ENCODE measurements at regions not wholly inside any gene's neighbourhood (a gene's known extent, or its start where the extent isn't known, plus 50 kb on each side); places are given as distances from the start of the nearest gene placed in this dataset.

DNA sequence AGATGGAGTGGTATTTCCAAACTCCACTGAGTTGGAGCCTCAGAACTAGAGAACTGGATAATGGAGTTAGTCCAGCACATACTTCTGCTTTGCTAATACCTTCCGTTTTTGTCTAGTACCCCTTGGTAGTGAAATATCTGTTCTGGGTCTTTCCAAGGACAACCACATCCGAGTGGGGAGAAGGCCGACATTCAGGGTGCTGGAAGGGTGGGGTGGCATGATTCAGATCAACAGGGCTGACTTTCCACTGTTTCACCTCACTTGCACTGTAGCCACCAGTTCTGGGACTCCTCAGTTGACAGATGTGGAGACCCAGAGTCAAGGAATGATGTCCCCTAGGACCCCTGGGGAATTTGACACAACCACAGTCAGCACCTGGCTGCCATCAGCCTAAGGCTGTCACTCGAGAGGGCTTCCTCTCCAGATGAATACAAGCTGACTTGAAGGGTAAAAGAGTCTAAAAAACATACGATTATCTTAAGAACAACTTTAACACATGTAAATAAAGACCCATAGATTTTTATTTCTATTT lies 84.8 kb upstream of the HNF1B start:
- TF ChIP-seq CEBPB (IDR thresholded peaks at IDR 0.05) = no peak
- no peak for TF ChIP-seq CREB1 (IDR thresholded peaks at IDR 0.05; ENCODE audit: low read depth)
- TF ChIP-seq, protein P1, sequence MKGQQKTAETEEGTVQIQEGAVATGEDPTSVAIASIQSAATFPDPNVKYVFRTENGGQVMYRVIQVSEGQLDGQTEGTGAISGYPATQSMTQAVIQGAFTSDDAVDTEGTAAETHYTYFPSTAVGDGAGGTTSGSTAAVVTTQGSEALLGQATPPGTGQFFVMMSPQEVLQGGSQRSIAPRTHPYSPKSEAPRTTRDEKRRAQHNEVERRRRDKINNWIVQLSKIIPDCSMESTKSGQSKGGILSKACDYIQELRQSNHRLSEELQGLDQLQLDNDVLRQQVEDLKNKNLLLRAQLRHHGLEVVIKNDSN (IDR thresholded peaks at IDR 0.05) = no peak
- no peak for TF ChIP-seq TAF1 (IDR thresholded peaks at IDR 0.05; ENCODE audit: low read depth)
- TF ChIP-seq, protein P2, sequence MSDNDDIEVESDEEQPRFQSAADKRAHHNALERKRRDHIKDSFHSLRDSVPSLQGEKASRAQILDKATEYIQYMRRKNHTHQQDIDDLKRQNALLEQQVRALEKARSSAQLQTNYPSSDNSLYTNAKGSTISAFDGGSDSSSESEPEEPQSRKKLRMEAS (IDR thresholded peaks at IDR 0.05) = no peak
- TF ChIP-seq YY1 (IDR thresholded peaks at IDR 0.05; ENCODE audit: low read depth) = no peak
- no peak for TF ChIP-seq NFIC (IDR thresholded peaks at IDR 0.05)
- TF ChIP-seq, protein P3, sequence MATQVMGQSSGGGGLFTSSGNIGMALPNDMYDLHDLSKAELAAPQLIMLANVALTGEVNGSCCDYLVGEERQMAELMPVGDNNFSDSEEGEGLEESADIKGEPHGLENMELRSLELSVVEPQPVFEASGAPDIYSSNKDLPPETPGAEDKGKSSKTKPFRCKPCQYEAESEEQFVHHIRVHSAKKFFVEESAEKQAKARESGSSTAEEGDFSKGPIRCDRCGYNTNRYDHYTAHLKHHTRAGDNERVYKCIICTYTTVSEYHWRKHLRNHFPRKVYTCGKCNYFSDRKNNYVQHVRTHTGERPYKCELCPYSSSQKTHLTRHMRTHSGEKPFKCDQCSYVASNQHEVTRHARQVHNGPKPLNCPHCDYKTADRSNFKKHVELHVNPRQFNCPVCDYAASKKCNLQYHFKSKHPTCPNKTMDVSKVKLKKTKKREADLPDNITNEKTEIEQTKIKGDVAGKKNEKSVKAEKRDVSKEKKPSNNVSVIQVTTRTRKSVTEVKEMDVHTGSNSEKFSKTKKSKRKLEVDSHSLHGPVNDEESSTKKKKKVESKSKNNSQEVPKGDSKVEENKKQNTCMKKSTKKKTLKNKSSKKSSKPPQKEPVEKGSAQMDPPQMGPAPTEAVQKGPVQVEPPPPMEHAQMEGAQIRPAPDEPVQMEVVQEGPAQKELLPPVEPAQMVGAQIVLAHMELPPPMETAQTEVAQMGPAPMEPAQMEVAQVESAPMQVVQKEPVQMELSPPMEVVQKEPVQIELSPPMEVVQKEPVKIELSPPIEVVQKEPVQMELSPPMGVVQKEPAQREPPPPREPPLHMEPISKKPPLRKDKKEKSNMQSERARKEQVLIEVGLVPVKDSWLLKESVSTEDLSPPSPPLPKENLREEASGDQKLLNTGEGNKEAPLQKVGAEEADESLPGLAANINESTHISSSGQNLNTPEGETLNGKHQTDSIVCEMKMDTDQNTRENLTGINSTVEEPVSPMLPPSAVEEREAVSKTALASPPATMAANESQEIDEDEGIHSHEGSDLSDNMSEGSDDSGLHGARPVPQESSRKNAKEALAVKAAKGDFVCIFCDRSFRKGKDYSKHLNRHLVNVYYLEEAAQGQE (IDR thresholded peaks at IDR 0.05; ENCODE audit: low read depth) = no peak
- no peak for TF ChIP-seq TCF12 (IDR thresholded peaks at IDR 0.05; ENCODE audit: low read depth)

DNA sequence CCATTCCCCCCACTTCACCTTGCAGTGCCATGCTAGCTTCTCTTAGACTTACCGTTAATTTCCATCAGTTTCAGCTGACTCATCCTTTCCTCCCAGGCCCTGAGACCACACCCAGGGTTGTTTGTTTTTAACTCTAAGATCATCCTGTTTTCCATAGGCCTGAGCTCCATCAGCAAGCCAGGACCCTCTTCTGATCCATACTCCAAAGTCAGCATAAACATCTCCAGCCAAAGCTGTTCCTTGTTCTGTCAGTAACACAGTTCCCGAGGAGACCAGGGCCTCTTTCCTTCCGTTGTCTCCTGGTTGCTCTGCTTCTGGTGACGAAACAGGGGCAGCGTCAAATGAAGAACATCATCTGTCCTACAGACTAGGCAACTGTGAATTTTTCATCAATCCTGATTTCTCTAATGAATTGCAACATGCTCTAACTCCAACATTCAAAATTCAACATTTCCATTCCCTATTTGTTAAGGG lies 83.8 kb upstream of the HNF1B start:
- TF ChIP-seq RAD21 (IDR thresholded peaks at IDR 0.05; ENCODE audit: low read depth) (no peak), YY1 (IDR thresholded peaks at IDR 0.05; ENCODE audit: low read depth) (no peak), TAF1 (IDR thresholded peaks at IDR 0.05; ENCODE audit: low read depth) (no peak), TCF12 (IDR thresholded peaks at IDR 0.05; ENCODE audit: low read depth) (no peak), CREB1 (IDR thresholded peaks at IDR 0.05; ENCODE audit: low read depth) (no peak), EP300 (IDR thresholded peaks at IDR 0.05; ENCODE audit: borderline replicate concordance) (no peak), NFIC (IDR thresholded peaks at IDR 0.05) (no peak), FOXM1 (IDR thresholded peaks at IDR 0.05; ENCODE audit: borderline replicate concordance, low read depth) (no peak), TEAD4 (IDR thresholded peaks at IDR 0.05) (no peak), ZBTB7A (IDR thresholded peaks at IDR 0.05; ENCODE audit: low read depth) (no peak), CEBPB (IDR thresholded peaks at IDR 0.05) (no peak), EGR1 (IDR thresholded peaks at IDR 0.05) (no peak)
- TF ChIP-seq, protein P1 (IDR thresholded peaks at IDR 0.05) = no peak
- TF ChIP-seq, protein P3 (IDR thresholded peaks at IDR 0.05; ENCODE audit: low read depth) = no peak
- TF ChIP-seq, protein P2 (IDR thresholded peaks at IDR 0.05) = no peak

DNA sequence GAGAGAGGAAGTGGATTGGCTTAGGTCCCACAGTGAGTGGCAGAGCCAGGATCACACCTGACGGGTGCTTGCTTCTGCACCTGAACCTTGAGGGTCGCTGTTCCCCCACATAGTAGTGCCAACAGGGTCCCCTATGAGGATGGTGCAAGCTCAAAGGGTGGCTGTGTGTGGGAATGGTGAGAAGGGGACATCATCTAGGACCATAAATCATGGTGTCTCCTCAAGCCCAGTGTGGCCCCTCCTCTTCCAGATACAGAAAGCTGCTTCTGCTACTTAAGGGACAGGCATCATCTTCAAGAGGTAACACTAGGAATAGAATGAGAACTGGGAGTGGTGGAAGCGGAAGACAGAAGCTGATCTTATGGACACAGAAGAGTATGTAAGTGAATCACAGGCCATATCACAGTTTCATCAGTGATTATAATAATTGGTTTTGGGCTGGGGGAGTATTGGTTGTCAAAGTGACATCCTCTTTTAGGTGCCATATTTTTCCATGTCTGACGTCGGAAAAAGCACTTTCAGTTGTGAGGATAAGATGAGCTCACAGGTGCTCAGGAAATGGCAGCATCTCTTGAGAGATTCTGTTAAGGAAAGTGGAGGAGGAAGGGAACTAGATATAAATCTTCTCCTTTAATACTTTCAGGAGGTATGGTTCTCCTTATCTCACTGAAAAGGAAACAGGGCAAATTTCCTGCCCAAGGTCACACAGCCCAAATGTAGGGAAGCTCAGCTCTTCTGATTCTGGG lies 83.2 kb upstream of the HNF1B start:
- TF ChIP-seq, protein P2 (IDR thresholded peaks at IDR 0.05) = no peak
- TF ChIP-seq, protein P1 (IDR thresholded peaks at IDR 0.05) = no peak
- no peak for TF ChIP-seq TAF1 (IDR thresholded peaks at IDR 0.05; ENCODE audit: low read depth)
- TF ChIP-seq TCF12 (IDR thresholded peaks at IDR 0.05; ENCODE audit: low read depth) = no peak
- TF ChIP-seq CREB1 (IDR thresholded peaks at IDR 0.05; ENCODE audit: low read depth) = no peak

DNA sequence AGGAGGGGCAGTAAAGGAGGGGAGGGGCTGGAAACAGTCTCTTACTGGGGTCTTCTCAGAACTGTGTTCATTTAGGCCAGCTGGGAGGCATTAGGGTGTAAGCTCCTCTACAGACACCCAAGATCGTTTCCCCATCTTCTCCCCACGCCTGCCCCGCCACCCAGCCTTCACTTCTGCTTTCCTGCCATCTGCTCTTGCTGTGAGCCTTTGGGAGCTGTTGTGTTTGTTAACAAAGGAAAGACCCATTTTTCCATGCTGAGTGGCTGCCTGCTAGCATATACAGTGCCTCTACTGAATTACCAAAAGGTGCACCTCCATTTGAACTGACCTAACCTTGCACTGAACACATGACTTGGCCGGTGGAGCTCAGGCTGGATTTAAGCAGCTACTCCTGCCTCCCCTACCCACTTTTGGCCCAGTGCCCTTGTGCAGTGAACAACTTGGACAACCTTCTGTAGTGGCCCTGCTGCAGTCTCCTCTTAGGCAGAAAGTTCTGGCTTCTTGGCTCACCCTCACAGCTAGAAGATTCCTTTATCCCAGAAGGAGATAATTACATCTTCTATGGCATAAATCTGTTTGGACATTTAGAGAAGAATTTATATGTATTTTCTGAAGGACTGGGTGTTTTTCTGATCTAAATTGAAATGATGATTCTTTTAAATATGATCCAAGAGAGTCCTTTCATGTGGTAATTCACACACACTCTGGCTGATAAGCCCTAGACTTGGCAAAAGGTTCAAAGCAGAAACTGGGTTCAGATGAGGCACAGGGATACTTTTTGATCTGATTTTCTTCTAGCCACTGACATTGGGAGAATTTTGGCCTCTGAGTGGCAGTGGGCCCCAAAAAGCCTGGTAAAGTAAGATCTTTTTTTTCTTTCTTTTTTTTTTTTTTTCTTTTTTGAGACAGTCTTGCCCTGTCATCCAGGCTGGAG lies 81.9 kb upstream of the HNF1B start:
- TF ChIP-seq, protein P2 (IDR thresholded peaks at IDR 0.05) = no peak
- TF ChIP-seq CREB1 (IDR thresholded peaks at IDR 0.05; ENCODE audit: low read depth) = no peak
- TF ChIP-seq EGR1 (IDR thresholded peaks at IDR 0.05) = no peak
- TF ChIP-seq TCF12 (IDR thresholded peaks at IDR 0.05; ENCODE audit: low read depth) = no peak
- TF ChIP-seq FOXM1 (IDR thresholded peaks at IDR 0.05; ENCODE audit: borderline replicate concordance, low read depth) = no peak

Data from Ishikawa (cell line).